ENCODE measurements at regions not wholly inside any gene's neighbourhood (a gene's known extent, or its start where the extent isn't known, plus 50 kb on each side); places are given as distances from the start of the nearest gene placed in this dataset.
A peak's percentile ranks its signal among the peaks of the same experiment; 100 is the strongest.

GRCh38 chr4:187618701-187619281 lies 376.8 kb upstream of the ZFP42 start:
- no peaks in the 10 kb centered on the region for H3K79me1 ChIP-seq (ENCODE audit: low read depth, low read length)
- TF ChIP-seq KDM4A (IDR thresholded peaks at IDR 0.05; ENCODE audit: low read depth, low read length, severe bottlenecking) = no peak
- TF ChIP-seq RBBP5 (IDR thresholded peaks at IDR 0.05; ENCODE audit: borderline replicate concordance, low read depth, low read length) = no peak
- no peak for TF ChIP-seq RFX5 (IDR thresholded peaks at IDR 0.05; ENCODE audit: borderline replicate concordance, low read depth, low read length)
- TF ChIP-seq TCF12 (IDR thresholded peaks at IDR 0.05; ENCODE audit: low read depth, low read length) = no peak
- no peak for TF ChIP-seq RAD21 (IDR thresholded peaks at IDR 0.05 in 1 of 2, conservative IDR thresholded peaks at IDR 0.05 in 1 of 2; ENCODE audit: low read depth in 2 of 2, low read length in 2 of 2)
- no peak for TF ChIP-seq SRF (IDR thresholded peaks at IDR 0.05; ENCODE audit: low read depth, low read length)
- TF ChIP-seq JUND (IDR thresholded peaks at IDR 0.05; ENCODE audit: low read length) = no peak
- no peak for TF ChIP-seq ATF2 (IDR thresholded peaks at IDR 0.05; ENCODE audit: low read length)
- TF ChIP-seq TEAD4 (IDR thresholded peaks at IDR 0.05; ENCODE audit: low read depth, low read length) = no peak
- no peak for TF ChIP-seq SP4 (IDR thresholded peaks at IDR 0.05; ENCODE audit: low read length)

More at GRCh38 chr4:187618701-187619281, 376.8 kb upstream of the ZFP42 start:
- Histone ChIP-seq H3K4me1 (replicated peaks in 1 of 4; ENCODE audit: control insufficient read depth in 3 of 4, insufficient read depth in 4 of 4, low read length in 3 of 4) (no peaks in the 10 kb centered on the region), H3K56ac (replicated peaks; ENCODE audit: insufficient read length, low read depth, low read length) (no peak overlapping the region), H2AFZ (ENCODE audit: low read length) (0 out of 2 replicates have a peak overlapping the region, but pooled peaks have one; percentile 40), H2BK15ac (ENCODE audit: low read length) (no peak overlapping the region), H3K23me2 (ENCODE audit: low read depth, low read length) (no peaks in the 10 kb centered on the region), H3K27ac (ENCODE audit: low read depth, low read length) (no peak overlapping the region), H2BK20ac (ENCODE audit: low read length) (no peak overlapping the region), H3K18ac (ENCODE audit: extremely low read depth, low read length) (peak overlapping the region; percentile 5; the same call in 1 of the 2 replicates), H3K4me3 (ENCODE audit: extremely low read depth in 1 of 4, insufficient read depth in 2 of 4, low read depth in 3 of 4, low read length in 4 of 4) (no peak overlapping the region), H3K23ac (ENCODE audit: insufficient read length) (no peak overlapping the region), H4K5ac (ENCODE audit: insufficient read length, low read depth, low read length) (no peak overlapping the region), H3K4ac (replicated peaks; ENCODE audit: insufficient read length, low read depth, low read length) (no peak overlapping the region), H2BK5ac (ENCODE audit: low read depth, low read length) (no peak overlapping the region), H3K9ac (replicated peaks in 1 of 4; ENCODE audit: extremely low read depth in 1 of 4, low read depth in 3 of 4, low read length in 3 of 4) (no peak overlapping the region), H3K27me3 (replicated peaks in 1 of 4; ENCODE audit: control insufficient read depth in 3 of 4, extremely low read depth in 1 of 4, insufficient read depth in 3 of 4, low read length in 3 of 4) (no peaks in the 10 kb centered on the region), H3K14ac (ENCODE audit: insufficient read length) (no peak overlapping the region), H4K91ac (replicated peaks; ENCODE audit: insufficient read length, low read length) (no peak overlapping the region), H2BK120ac (replicated peaks; ENCODE audit: low read depth, low read length) (no peak overlapping the region), H4K20me1 (replicated peaks in 1 of 2; ENCODE audit: control insufficient read depth in 1 of 2, insufficient read depth in 2 of 2, low read length in 2 of 2) (no peaks in the 10 kb centered on the region), H2AK5ac (ENCODE audit: low read depth, low read length) (no peak overlapping the region), H2BK12ac (ENCODE audit: low read depth, low read length) (no peak overlapping the region), H3K9me3 (ENCODE audit: insufficient read depth in 2 of 2, low read depth in 1 of 2, low read length in 1 of 2) (no peaks in the 10 kb centered on the region), H3K36me3 (ENCODE audit: control insufficient read depth in 2 of 4, insufficient read depth in 4 of 4, low read length in 3 of 4) (no peaks in the 10 kb centered on the region), H3K79me2 (ENCODE audit: control insufficient read depth in 1 of 2, insufficient read depth in 2 of 2, low read length in 2 of 2) (no peaks in the 10 kb centered on the region), H3K4me2 (ENCODE audit: insufficient read depth in 1 of 2, low read depth in 2 of 2, low read length in 2 of 2) (no peak overlapping the region), H4K8ac (ENCODE audit: extremely low read depth, insufficient read depth, low read length) (no peak overlapping the region)
- CTCF ChIA-PET (ENCODE audit: partially characterized antibody) = interaction anchor here (0.6 to 4.0 kb wide), 2 partner anchors 12 to 33 kb away, joined by 3 to 20 read pairs; no protein-coding TSS in a partner anchor
- no peak for DNase-seq (ENCODE audit: low read depth in 1 of 2, low spot score in 2 of 2)
- no peak for FAIRE-seq
- POLR2A ChIA-PET (ENCODE audit: partially characterized antibody) = no interaction called here
- WGBS, 2 experiments (ENCODE audit: extremely low coverage in 1 of 2, insufficient coverage in 1 of 2, insufficient read length in 1 of 2, insufficient replicate concordance in 2 of 2, low coverage in 1 of 2, low lambda C conversion rate in 2 of 2, missing lambda C conversion rate in 1 of 2) = 86% methylated on average over 2 of the region's 2 CpGs; no CpG with 5 or more reads in 1 of the 2 experiments

All from H1 (cell line).